HG03060 (cell line): ENCODE measurements at regions not wholly inside any gene's neighbourhood (a gene's known extent, or its start where the extent isn't known, plus 50 kb on each side); places are given as distances from the start of the nearest gene placed in this dataset.
"Not testable (repeated sequence)": the region's sequence is repeated elsewhere in the genome, so short reads cannot be mapped to it uniquely, and the experiment has no call there.

Experiments used
- ATAC-seq: cut with Tn5 transposase; IDR thresholded peaks from one replicate; pipeline ENCODE4 v1.9.1; 2021; ENCODE audit warnings: low read depth, moderate number of reproducible peaks; ENCODE audit not compliant: unreplicated experiment

DNA sequence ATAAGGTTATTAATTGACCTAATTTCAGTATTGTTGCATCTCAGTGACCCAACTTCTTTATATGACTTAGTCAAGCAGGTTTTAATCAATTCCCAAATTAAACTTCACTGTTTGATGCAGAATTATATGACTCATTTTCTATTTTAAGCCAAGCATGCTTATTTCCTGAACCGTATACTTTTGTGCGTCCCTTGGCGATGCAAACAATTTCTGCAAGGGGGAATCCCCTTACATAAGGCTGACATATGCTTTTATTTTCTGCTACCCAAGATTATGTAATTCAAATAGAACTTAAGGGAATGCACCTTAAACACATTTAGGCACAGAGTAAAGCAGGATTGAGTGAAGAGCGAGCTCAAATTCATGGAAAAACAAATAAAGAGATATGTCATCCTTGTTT lies 303.9 kb downstream of the PDCD6IP start:
- no peak for ATAC-seq

DNA sequence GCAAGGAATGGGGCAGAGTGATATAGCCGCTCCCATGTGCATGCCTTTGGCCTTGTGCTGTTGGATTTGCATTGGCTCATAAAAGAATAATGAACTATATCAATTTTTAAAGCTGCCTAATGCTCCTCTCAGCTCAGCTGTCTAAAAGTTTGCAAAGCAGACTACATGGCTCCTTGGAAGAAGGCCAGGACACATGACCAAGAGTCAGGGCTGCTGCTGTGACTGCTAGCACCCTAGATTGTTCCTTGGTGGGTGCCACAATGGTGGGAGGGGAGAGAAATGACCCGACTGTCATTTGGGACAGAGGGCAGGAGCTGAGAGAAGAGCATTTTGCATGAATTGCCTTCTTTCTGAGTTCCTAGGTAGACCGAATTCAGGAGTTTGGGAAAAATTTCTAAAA lies 307.9 kb downstream of the PDCD6IP start:
- ATAC-seq = no peak

DNA sequence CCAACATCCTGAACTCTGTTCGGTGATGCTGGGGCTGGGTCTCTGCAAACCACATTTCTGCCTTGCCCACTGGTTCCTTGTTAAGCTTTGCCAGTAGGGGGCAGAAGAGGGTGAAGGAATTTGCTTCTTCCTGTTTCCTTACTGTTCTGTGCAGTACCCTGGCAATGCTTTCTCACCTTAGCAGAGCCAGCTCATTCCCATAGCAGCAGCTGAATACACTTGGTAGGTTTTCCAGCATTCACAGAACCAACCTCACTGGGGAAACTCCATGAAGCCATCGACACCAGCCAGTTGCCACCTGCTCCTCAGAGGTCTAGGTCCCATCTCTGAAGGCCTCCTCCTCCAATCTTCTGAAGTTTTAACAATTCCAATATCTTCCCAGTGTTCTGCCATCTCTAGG lies 308.4 kb downstream of the PDCD6IP start:
- no peak for ATAC-seq

GRCh38 chr3:34107669-34108068 lies 309.2 kb downstream of the PDCD6IP start:
- ATAC-seq = peak; percentile 62

GRCh38 chr3:34109021-34109420 lies 310.6 kb downstream of the PDCD6IP start:
- ATAC-seq = no peak

DNA sequence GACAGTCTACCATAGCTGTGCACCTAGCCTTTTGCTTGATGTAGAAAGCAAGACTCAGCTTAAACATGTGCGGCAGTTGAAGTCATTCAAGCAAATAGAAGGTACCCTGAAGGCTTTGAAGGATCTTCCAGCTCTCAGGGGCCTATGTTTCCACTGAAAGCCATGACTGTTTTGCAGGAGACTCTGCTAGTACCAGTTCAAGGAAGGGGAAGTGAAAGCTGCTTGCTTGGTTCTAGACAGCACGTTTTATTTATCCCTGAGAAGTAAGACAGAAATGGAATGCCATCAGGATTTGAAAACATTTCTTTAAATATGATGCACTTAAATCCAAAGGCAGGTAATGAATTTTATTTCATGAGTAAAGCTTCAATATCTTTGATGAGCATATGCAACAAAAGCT lies 311.4 kb downstream of the PDCD6IP start:
- ATAC-seq = no peak

GRCh38 chr3:34111361-34111760 lies 312.9 kb downstream of the PDCD6IP start:
- no peak for ATAC-seq

- not testable (repeated sequence) for ATAC-seq
Observed at GRCh38 chr3:34112261-34112660, 313.8 kb downstream of the PDCD6IP start.

DNA sequence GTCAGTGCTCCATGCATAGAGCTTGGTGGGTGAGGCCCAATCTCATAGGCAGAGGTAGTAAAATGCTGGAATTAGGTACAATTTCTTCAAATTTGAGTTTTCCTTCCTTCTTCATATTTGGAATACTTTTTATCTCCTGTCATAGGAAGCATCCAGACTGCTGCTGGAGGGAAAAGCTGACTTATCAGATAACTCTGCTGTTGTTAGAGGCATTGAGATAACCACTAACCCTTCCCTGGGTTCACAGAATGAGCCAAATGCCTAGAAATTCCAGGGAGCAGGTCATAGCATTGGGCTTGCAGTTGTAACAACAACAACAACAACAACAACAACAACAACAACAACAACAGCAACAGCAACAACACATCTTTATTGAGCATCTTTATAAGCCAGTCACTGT lies 332.7 kb downstream of the PDCD6IP start:
- ATAC-seq = no peak

DNA sequence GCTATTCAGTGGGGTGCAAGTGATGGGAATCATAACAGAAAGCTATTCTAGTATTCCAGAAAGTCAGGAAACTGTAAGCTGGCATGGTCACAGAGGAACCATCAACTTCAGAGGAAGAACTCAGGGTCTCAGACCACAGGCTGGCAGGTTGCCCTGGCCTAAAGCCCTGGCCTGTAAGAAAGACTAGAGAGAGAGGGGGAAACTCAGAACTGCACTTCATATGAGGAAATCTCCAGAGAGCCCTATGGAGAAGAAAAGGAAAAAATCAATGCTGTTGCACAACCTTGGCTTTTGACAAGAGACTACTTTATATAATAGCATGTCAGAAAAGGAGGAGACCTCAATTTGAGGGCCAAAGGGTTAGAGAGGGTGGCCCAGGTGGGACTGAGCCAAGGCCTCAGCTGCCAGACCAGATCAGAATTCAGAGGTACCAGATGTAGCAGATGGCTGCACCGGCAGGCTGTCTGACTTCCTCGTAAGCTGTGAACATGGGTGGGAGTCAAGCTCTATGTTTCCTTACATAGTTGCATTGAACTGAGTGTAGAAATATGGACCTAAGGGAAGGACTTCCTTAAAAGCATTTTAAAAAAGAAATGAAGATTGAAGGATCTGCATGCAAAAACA lies 333.8 kb downstream of the PDCD6IP start:
- no peak for ATAC-seq

- ATAC-seq = no peak
Observed at GRCh38 chr3:34139566-34139965, 341.1 kb downstream of the PDCD6IP start.

- no peak for ATAC-seq
Observed at GRCh38 chr3:34140616-34141015, 342.2 kb downstream of the PDCD6IP start.

DNA sequence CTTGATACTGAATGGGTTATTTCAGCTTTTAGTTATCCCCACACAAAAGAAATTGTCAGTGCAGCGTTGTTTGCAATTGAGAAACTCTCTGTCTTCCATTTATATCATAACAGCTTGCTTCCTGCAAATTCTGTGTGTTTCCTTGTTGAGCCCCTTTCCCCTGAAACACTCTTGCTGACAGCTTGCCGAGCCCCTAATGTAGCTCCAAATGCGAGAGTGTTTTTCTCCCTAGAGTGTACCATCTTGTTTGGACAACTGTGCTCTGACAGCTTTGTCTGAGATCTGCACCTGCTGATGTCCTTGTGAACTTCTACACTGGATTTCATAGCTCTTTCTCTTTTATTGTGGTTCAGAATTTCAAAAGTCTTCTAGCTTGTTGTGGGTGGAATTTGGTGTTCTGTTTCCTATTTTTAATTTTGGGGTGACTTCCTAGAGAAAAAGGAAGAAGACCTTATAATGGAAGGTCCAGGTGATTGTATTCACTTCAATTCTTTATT lies 343.5 kb downstream of the PDCD6IP start:
- ATAC-seq = no peak

- no peak for ATAC-seq
Observed at GRCh38 chr3:34145796-34146195, 347.4 kb downstream of the PDCD6IP start.

- no peak for ATAC-seq
Observed at GRCh38 chr3:34146596-34146995, 348.2 kb downstream of the PDCD6IP start.

DNA sequence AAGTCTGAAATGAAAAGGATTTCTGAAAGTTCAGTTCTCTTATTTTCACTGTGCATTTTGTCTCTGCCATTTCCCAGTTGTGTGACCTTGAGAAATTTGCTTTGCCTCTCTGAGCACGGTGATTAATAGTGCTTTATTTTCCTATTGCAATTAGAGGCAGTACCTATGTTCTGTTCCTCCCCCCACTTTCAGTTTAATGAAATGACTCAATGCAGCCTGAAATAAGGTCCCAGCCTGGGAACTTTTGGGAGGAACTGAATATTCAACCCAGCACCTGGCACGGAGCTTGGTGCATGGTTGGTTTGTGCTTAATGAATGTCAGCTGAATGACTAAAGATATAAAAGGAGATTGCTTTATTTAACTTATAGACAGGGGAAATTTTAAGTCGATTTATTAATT lies 352.6 kb downstream of the PDCD6IP start:
- ATAC-seq = no peak

- no peak for ATAC-seq
Observed at GRCh38 chr3:34152656-34153055, 354.2 kb downstream of the PDCD6IP start.

- no peak for ATAC-seq
Observed at GRCh38 chr3:34155108-34155507, 356.7 kb downstream of the PDCD6IP start.

GRCh38 chr3:34155666-34156065 lies 357.2 kb downstream of the PDCD6IP start:
- no peak for ATAC-seq

GRCh38 chr3:34157491-34157890 lies 359.1 kb downstream of the PDCD6IP start:
- no peak for ATAC-seq

- ATAC-seq = no peak
Observed at GRCh38 chr3:34159613-34160420, 361.4 kb downstream of the PDCD6IP start.

GRCh38 chr3:34169636-34170035 lies 371.2 kb downstream of the PDCD6IP start:
- ATAC-seq = not testable (repeated sequence)
